ENCODE measurements at regions not wholly inside any gene's neighbourhood (a gene's known extent, or its start where the extent isn't known, plus 50 kb on each side); places are given as distances from the start of the nearest gene placed in this dataset.

DNA sequence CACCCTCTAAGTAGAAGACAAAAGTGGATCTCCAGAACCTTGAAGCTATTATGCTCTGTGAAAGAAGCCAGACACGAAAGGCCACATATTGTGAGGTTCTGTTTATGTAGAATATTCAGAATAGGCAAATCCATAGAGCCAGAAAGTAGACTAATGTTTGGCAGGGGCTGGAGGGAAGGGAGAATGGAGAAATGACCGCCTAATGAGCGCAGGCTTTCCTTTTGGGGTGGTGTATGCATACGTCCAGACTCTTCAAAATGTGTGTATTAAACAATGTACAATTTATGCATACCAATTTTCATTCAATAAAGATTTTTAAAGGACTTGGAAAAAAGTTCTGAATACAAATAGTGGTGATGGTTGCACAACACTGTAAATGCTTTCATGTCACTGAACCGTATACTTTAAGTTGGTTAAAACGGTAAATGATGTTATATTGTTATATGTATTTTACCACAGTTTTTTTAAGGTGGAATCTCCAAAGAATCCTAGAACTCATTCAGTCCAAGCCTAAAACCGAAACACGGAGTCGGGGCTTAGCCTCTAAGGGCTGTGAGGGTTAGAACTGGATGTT, 397.4 kb downstream of the SOX9 start:
- peaks cover 0 to 17% of the 10 kb centered on the region in 2 donors for H3K4me1 ChIP-seq
- H3K36me3 ChIP-seq, result no peaks in the 10 kb centered on the region
- H3K27me3 ChIP-seq, result no peaks in the 10 kb centered on the region
- H3K9me3 ChIP-seq, result no peaks in the 10 kb centered on the region
- no peak for TF ChIP-seq CTCF (IDR thresholded peaks at IDR 0.05)
- H3K27ac ChIP-seq, result no peak overlapping the region
- H3K4me3 ChIP-seq, result no peak overlapping the region
- DNase-seq (ENCODE audit: low spot score), result no peak

DNA sequence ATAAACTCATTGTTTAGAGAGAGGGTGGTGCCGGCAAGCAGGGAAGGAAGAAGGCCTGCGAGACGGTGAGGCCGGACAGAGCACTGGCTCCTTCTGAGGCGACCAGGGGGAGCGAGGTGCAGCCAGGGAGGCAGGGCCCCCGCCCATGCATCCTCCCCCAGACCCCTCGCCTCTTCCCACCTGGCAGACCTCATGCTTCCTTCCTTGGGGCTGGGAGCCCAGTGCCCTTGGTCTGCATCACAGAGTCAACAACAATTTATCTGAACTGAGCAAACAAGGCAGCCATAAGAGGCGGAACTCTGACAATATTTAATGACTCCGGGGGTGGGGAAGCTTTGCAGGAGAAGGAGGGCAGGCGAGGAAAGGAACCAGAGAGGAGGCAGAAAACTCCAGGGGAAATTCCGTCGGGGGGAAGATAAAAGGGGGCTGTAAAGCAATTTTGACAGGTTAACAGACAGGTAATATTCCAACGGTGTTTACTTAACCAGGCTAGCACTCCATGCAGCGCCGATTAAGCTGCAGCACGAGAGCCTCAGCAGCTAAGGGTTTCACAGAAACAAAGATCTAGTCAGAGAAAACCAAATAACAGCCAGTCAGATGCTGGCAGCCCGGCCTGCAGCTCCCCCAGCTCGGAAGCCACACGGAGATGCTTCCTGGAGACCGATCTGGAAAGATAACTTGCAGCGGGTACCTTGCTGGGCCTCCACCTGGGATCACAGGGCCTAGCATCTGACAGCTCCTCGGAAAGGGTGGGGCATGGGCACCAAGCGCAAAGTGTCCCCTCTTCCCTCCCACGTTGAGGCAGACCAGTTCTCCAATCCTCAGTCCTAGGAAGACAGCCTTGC, 398.2 kb downstream of the SOX9 start:
- H3K27ac ChIP-seq, result no peak overlapping the region
- TF ChIP-seq CTCF (IDR thresholded peaks at IDR 0.05), result no peak
- DNase-seq (ENCODE audit: low spot score), result no peak
- H3K4me1 ChIP-seq, result peaks cover 0 to 17% of the 10 kb centered on the region in 2 donors
- H3K36me3 ChIP-seq, result no peaks in the 10 kb centered on the region
- no peaks in the 10 kb centered on the region for H3K27me3 ChIP-seq
- no peak overlapping the region for H3K4me3 ChIP-seq
- H3K9me3 ChIP-seq, result no peaks in the 10 kb centered on the region

DNA sequence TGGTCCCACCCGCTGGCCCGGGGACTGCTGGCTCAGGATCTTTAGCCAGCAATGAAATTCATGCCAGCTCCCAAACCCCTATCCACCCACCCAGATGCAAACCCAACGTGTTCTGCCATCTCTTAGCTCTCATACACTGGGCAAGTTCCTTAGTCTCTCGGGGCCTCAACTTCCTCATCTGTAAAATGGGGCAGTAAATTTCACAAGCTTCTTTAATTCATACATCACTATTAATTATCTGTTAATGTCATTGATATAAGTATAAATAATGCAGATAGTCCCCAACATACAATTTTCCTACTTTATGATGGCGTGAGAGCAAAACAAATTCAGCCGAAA, 398.7 kb downstream of the SOX9 start:
- no peak for TF ChIP-seq CTCF (IDR thresholded peaks at IDR 0.05)
- Histone ChIP-seq H3K36me3 (no peaks in the 10 kb centered on the region), H3K9me3 (no peaks in the 10 kb centered on the region), H3K4me1 (peaks cover 0 to 17% of the 10 kb centered on the region in 2 donors), H3K27me3 (no peaks in the 10 kb centered on the region), H3K27ac (no peak overlapping the region), H3K4me3 (no peak overlapping the region)
- no peak for DNase-seq (ENCODE audit: low spot score)

DNA sequence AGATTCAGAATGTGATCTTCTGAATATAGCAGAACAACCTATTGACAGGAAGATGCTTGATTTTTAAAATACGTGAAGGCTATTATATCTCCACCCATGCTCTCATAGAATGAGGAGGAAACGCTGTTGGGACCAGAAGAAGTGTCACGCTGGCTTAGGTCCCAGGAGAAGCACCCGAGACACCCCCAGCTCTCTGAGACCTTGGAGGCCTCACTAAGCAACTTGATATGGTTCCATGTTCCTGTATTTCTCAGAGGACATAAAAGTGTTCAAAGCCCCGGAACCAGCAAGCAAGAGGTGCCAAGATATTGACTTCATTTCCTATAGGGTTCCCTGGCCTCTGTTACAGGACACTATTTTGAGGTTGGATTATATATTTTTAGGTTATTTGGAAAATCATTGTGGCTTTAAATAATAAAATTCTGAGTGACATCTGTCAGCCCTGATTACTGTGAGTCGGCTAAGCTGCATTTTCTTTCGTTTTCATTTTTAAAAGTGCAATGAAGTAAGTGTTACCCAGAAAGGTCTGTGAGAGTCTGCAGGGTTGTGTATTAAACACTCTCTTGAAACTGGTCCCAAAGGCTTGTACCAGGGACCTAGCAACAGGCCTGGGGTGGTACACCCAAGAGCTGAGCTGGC, 400.0 kb downstream of the SOX9 start:
- DNase-seq (ENCODE audit: low spot score), result no peak
- H3K4me1 ChIP-seq, result peaks cover 0 to 10% of the 10 kb centered on the region in 2 donors
- no peaks in the 10 kb centered on the region for H3K36me3 ChIP-seq
- no peaks in the 10 kb centered on the region for H3K9me3 ChIP-seq
- no peak for TF ChIP-seq CTCF (IDR thresholded peaks at IDR 0.05)
- H3K27me3 ChIP-seq, result no peaks in the 10 kb centered on the region
- H3K4me3 ChIP-seq, result no peak overlapping the region
- no peak overlapping the region for H3K27ac ChIP-seq

GRCh38 chr17:72523491-72523890, 402.7 kb downstream of the SOX9 start:
- no peak for TF ChIP-seq CTCF (IDR thresholded peaks at IDR 0.05)
- H3K9me3 ChIP-seq, result no peaks in the 10 kb centered on the region
- no peaks in the 10 kb centered on the region for H3K4me1 ChIP-seq
- no peaks in the 10 kb centered on the region for H3K36me3 ChIP-seq
- H3K27me3 ChIP-seq, result no peaks in the 10 kb centered on the region
- DNase-seq (ENCODE audit: low spot score), result no peak
- H3K4me3 ChIP-seq, result no peak overlapping the region
- H3K27ac ChIP-seq, result no peak overlapping the region
